ENCODE measurements at regions not wholly inside any gene's neighbourhood (a gene's known extent, or its start where the extent isn't known, plus 50 kb on each side); places are given as distances from the start of the nearest gene placed in this dataset.

- Histone ChIP-seq H3K9me3 (ENCODE audit: control insufficient read depth in 4 of 4, low read length in 3 of 4) (no peaks in the 10 kb centered on the region), H3K27me3 (ENCODE audit: control insufficient read depth in 4 of 4, insufficient read depth in 4 of 4, low read length in 3 of 4) (peaks cover 0 to 2% (median 0%) of the 10 kb centered on the region in 4 donors), H3K36me3 (ENCODE audit: control insufficient read depth in 4 of 4, insufficient read depth in 3 of 4, low read depth in 1 of 4, low read length in 3 of 4) (no peaks in the 10 kb centered on the region), H3K27ac (ENCODE audit: low read depth in 1 of 2, low read length in 2 of 2) (no peak overlapping the region), H3K9ac (ENCODE audit: low read depth in 1 of 2, low read length in 2 of 2) (no peak overlapping the region), H3K4me1 (ENCODE audit: control insufficient read depth in 4 of 4, insufficient read depth in 4 of 4, low read length in 3 of 4) (no peaks in the 10 kb centered on the region), H3K4me3 (ENCODE audit: low read depth in 1 of 3, low read length in 3 of 3) (no peak overlapping the region)
- 89% methylated on average over 4 of the region's 4 CpGs for WGBS
- no peak for TF ChIP-seq TAF1 (conservative IDR thresholded peaks at IDR 0.05)
- no peak for TF ChIP-seq GABPA (IDR thresholded peaks at IDR 0.05 in 1 of 2, conservative IDR thresholded peaks at IDR 0.05 in 1 of 2)
- TF ChIP-seq RXRA (IDR thresholded peaks at IDR 0.05), result no peak
- DNase-seq (ENCODE audit: low spot score), result no peak
Observed at GRCh38 chr2:34162231-34162630, 563.1 kb upstream of the FAM98A start.

- Histone ChIP-seq H3K27ac (ENCODE audit: low read depth in 1 of 2, low read length in 2 of 2) (no peak overlapping the region), H3K9me3 (ENCODE audit: control insufficient read depth in 4 of 4, low read length in 3 of 4) (no peaks in the 10 kb centered on the region), H3K36me3 (ENCODE audit: control insufficient read depth in 4 of 4, insufficient read depth in 3 of 4, low read depth in 1 of 4, low read length in 3 of 4) (no peaks in the 10 kb centered on the region), H3K9ac (ENCODE audit: low read depth in 1 of 2, low read length in 2 of 2) (no peak overlapping the region), H3K4me1 (ENCODE audit: control insufficient read depth in 4 of 4, insufficient read depth in 4 of 4, low read length in 3 of 4) (no peaks in the 10 kb centered on the region), H3K27me3 (ENCODE audit: control insufficient read depth in 4 of 4, insufficient read depth in 4 of 4, low read length in 3 of 4) (peaks cover 0 to 2% (median 0%) of the 10 kb centered on the region in 4 donors), H3K4me3 (ENCODE audit: low read depth in 1 of 3, low read length in 3 of 3) (no peak overlapping the region)
- 77% methylated on average over 3 of the region's 3 CpGs for WGBS
- no peak for TF ChIP-seq TAF1 (conservative IDR thresholded peaks at IDR 0.05)
- TF ChIP-seq REST (IDR thresholded peaks at IDR 0.05), result no peak
- TF ChIP-seq ZBTB33 (IDR thresholded peaks at IDR 0.05), result no peak
- TF ChIP-seq JUND (IDR thresholded peaks at IDR 0.05), result no peak
- DNase-seq (ENCODE audit: low spot score), result no peak
Observed at GRCh38 chr2:34161549-34161948, 562.5 kb upstream of the FAM98A start.

GRCh38 chr2:34159901-34160300 is 560.8 kb upstream of the FAM98A start:
- Histone ChIP-seq H3K9me3 (ENCODE audit: control insufficient read depth in 4 of 4, low read length in 3 of 4) (no peaks in the 10 kb centered on the region), H3K4me3 (ENCODE audit: low read depth in 1 of 3, low read length in 3 of 3) (no peak overlapping the region), H3K4me1 (ENCODE audit: control insufficient read depth in 4 of 4, insufficient read depth in 4 of 4, low read length in 3 of 4) (no peaks in the 10 kb centered on the region), H3K36me3 (ENCODE audit: control insufficient read depth in 4 of 4, insufficient read depth in 3 of 4, low read depth in 1 of 4, low read length in 3 of 4) (no peaks in the 10 kb centered on the region), H3K9ac (ENCODE audit: low read depth in 1 of 2, low read length in 2 of 2) (no peak overlapping the region), H3K27me3 (ENCODE audit: control insufficient read depth in 4 of 4, insufficient read depth in 4 of 4, low read length in 3 of 4) (peaks cover 0 to 2% (median 0%) of the 10 kb centered on the region in 4 donors), H3K27ac (ENCODE audit: low read depth in 1 of 2, low read length in 2 of 2) (no peak overlapping the region)
- WGBS, result 74% methylated on average over 2 of the region's 2 CpGs
- no peak for TF ChIP-seq ZBTB33 (IDR thresholded peaks at IDR 0.05)
- TF ChIP-seq CTCF (IDR thresholded peaks at IDR 0.05; ENCODE audit: low read depth, low read length, missing input control), result no peak
- TF ChIP-seq NR2F2 (IDR thresholded peaks at IDR 0.05), result no peak
- TF ChIP-seq RAD21 (IDR thresholded peaks at IDR 0.05), result no peak
- TF ChIP-seq SP1 (IDR thresholded peaks at IDR 0.05), result no peak
- TF ChIP-seq EGR1 (IDR thresholded peaks at IDR 0.05; ENCODE audit: low read depth in 2 of 2), result no peak
- no peak for TF ChIP-seq JUND (IDR thresholded peaks at IDR 0.05)
- no peak for TF ChIP-seq HNF4A (conservative IDR thresholded peaks at IDR 0.05)
- no peak for DNase-seq (ENCODE audit: low spot score)
